Muscle layer of duodenum (tissue), 2 donors: ENCODE measurements at regions not wholly inside any gene's neighbourhood (a gene's known extent, or its start where the extent isn't known, plus 50 kb on each side); places are given as distances from the start of the nearest gene placed in this dataset.

ENCODE experiments used
- H3K27ac ChIP-seq: one replicate; pipeline ENCODE4 v1.7.0; 2013; ENCODE audit warnings: mild to moderate bottlenecking, low read length
- H3K27me3 ChIP-seq: one replicate; pipeline ENCODE4 v1.7.0; 2013; ENCODE audit warnings: low read depth, mild to moderate bottlenecking, control low read depth, low read length
- H3K36me3 ChIP-seq, 2 donors: one replicate each; pipeline ENCODE4 v1.7.0; 2013; ENCODE audit warnings: low read length in 2 of 2, control low read depth in 1 of 2, mild to moderate bottlenecking in 1 of 2; ENCODE audit not compliant: insufficient read depth in 2 of 2, control insufficient read depth in 1 of 2
- H3K4me1 ChIP-seq, 2 donors: one replicate each; pipeline ENCODE4 v1.7.0; 2013; ENCODE audit warnings: low read length in 2 of 2, mild to moderate bottlenecking in 2 of 2, control low read depth in 1 of 2, moderate library complexity in 1 of 2; ENCODE audit not compliant: insufficient read depth in 2 of 2, control insufficient read depth in 1 of 2
- H3K4me3 ChIP-seq, 2 donors: one replicate each; pipeline ENCODE4 v1.7.0; 2013; ENCODE audit warnings: low read length in 2 of 2, low read depth in 1 of 2, mild to moderate bottlenecking in 1 of 2
- H3K9me3 ChIP-seq, 2 donors: one replicate each; pipeline ENCODE4 v1.7.0; 2013; ENCODE audit warnings: low read length in 2 of 2, control low read depth in 1 of 2, mild to moderate bottlenecking in 1 of 2; ENCODE audit not compliant: control insufficient read depth in 1 of 2
- donor health status: healthy.

- Histone ChIP-seq H3K9me3 (no peaks in the 10 kb centered on the region), H3K4me3 (no peak overlapping the region), H3K4me1 (no peaks in the 10 kb centered on the region), H3K27me3 (no peaks in the 10 kb centered on the region), H3K27ac (no peak overlapping the region), H3K36me3 (no peaks in the 10 kb centered on the region)
Measured at GRCh38 chr3:110236976-110237610, 834.5 kb upstream of the NECTIN3 start.

GRCh38 chr3:110243081-110243480 lies 828.5 kb upstream of the NECTIN3 start:
- Histone ChIP-seq H3K36me3 (no peaks in the 10 kb centered on the region), H3K4me3 (no peak overlapping the region), H3K27me3 (no peaks in the 10 kb centered on the region), H3K9me3 (no peaks in the 10 kb centered on the region), H3K27ac (no peak overlapping the region), H3K4me1 (no peaks in the 10 kb centered on the region)

GRCh38 chr3:110246796-110247376 lies 824.7 kb upstream of the NECTIN3 start:
- Histone ChIP-seq H3K9me3 (no peaks in the 10 kb centered on the region), H3K27me3 (no peaks in the 10 kb centered on the region), H3K4me3 (no peak overlapping the region), H3K36me3 (no peaks in the 10 kb centered on the region), H3K27ac (no peak overlapping the region), H3K4me1 (no peaks in the 10 kb centered on the region)

- no peaks in the 10 kb centered on the region for H3K27me3 ChIP-seq
- no peaks in the 10 kb centered on the region for H3K4me1 ChIP-seq
- H3K4me3 ChIP-seq, result no peak overlapping the region
- H3K36me3 ChIP-seq, result no peaks in the 10 kb centered on the region
- no peaks in the 10 kb centered on the region for H3K9me3 ChIP-seq
- H3K27ac ChIP-seq, result no peak overlapping the region
Measured at GRCh38 chr3:110248666-110249065, 823.0 kb upstream of the NECTIN3 start.

GRCh38 chr3:110253794-110254193 lies 817.8 kb upstream of the NECTIN3 start:
- Histone ChIP-seq H3K9me3 (no peaks in the 10 kb centered on the region), H3K36me3 (no peaks in the 10 kb centered on the region), H3K27ac (no peak overlapping the region), H3K27me3 (no peaks in the 10 kb centered on the region), H3K4me3 (no peak overlapping the region), H3K4me1 (no peaks in the 10 kb centered on the region)

GRCh38 chr3:110254591-110254990 lies 817.0 kb upstream of the NECTIN3 start:
- Histone ChIP-seq H3K27me3 (no peaks in the 10 kb centered on the region), H3K4me1 (no peaks in the 10 kb centered on the region), H3K4me3 (no peak overlapping the region), H3K36me3 (no peaks in the 10 kb centered on the region), H3K27ac (no peak overlapping the region), H3K9me3 (no peaks in the 10 kb centered on the region)

- Histone ChIP-seq H3K27me3 (no peaks in the 10 kb centered on the region), H3K4me3 (no peak overlapping the region), H3K4me1 (no peaks in the 10 kb centered on the region), H3K27ac (no peak overlapping the region), H3K36me3 (no peaks in the 10 kb centered on the region), H3K9me3 (no peaks in the 10 kb centered on the region)
Measured at GRCh38 chr3:110261141-110261540, 810.5 kb upstream of the NECTIN3 start.

GRCh38 chr3:110262896-110263295 lies 808.7 kb upstream of the NECTIN3 start:
- Histone ChIP-seq H3K4me1 (no peaks in the 10 kb centered on the region), H3K27me3 (no peaks in the 10 kb centered on the region), H3K9me3 (no peaks in the 10 kb centered on the region), H3K36me3 (no peaks in the 10 kb centered on the region), H3K4me3 (no peak overlapping the region), H3K27ac (no peak overlapping the region)

- H3K9me3 ChIP-seq, result no peaks in the 10 kb centered on the region
- no peaks in the 10 kb centered on the region for H3K4me1 ChIP-seq
- H3K4me3 ChIP-seq, result no peak overlapping the region
- H3K36me3 ChIP-seq, result no peaks in the 10 kb centered on the region
- no peak overlapping the region for H3K27ac ChIP-seq
- no peaks in the 10 kb centered on the region for H3K27me3 ChIP-seq
Measured at GRCh38 chr3:110265302-110265701, 806.3 kb upstream of the NECTIN3 start.

- no peaks in the 10 kb centered on the region for H3K9me3 ChIP-seq
- H3K27me3 ChIP-seq, result no peaks in the 10 kb centered on the region
- H3K36me3 ChIP-seq, result no peaks in the 10 kb centered on the region
- H3K4me1 ChIP-seq, result no peaks in the 10 kb centered on the region
- H3K4me3 ChIP-seq, result no peak overlapping the region
- no peak overlapping the region for H3K27ac ChIP-seq
Measured at GRCh38 chr3:110267304-110267845, 804.2 kb upstream of the NECTIN3 start.

GRCh38 chr3:110272525-110272924 lies 799.1 kb upstream of the NECTIN3 start:
- Histone ChIP-seq H3K27ac (no peak overlapping the region), H3K9me3 (no peaks in the 10 kb centered on the region), H3K36me3 (no peaks in the 10 kb centered on the region), H3K27me3 (no peaks in the 10 kb centered on the region), H3K4me1 (no peaks in the 10 kb centered on the region), H3K4me3 (no peak overlapping the region)
